Ramos (cell line): ENCODE measurements at regions not wholly inside any gene's neighbourhood (a gene's known extent, or its start where the extent isn't known, plus 50 kb on each side); places are given as distances from the start of the nearest gene placed in this dataset.
"Not testable (repeated sequence)": the region's sequence is repeated elsewhere in the genome, so short reads cannot be mapped to it uniquely, and the experiment has no call there.

Source experiments
- in situ Hi-C: fragments of 300-500 bp; cut with MboI; formaldehyde crosslinking; loops from one replicate; pipeline ENCODE4 v1.14.3; 2022; ENCODE audit warnings: low sequenced_read_pairs; ENCODE audit not compliant: unreplicated experiment

DNA sequence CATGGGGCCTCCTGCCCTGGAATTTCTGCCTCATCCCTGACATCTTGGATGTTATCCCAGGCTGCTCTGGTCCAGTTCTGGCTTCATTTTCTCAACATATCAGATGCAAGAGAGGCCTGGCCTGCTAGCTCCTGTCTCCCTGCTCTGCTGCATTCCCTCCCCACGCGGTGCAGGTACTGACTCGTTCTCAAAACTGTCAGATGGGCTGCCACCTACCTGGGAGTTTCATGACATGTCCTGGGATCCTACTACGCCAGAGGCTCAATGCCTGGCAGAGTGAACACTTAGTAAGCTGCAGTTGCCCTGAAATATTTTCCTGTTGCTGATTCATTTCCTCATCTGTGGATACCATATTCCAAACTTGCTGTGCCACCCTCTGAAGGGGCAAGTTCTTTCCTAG is 126.7 kb upstream of the PLGLB2 start:
- in situ Hi-C loops: not testable (repeated sequence)

DNA sequence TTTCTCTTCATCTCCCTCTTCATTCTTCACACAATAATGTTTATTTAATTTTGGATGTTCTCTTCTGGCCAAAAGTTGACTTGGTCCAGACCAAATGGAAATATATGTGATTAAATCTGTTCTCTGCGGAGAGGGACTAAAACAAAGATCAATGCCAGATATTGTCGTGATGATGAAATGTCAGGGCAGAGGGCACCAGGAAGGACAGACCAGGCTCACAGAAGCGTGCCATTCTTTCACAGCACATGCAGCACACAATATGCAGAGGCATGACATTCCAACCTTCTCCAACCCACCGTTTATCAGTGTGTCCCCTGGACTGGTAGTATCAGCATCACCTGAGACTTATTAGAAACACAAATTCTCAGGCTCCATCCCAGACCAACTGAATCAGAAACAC is 125.2 kb upstream of the PLGLB2 start:
- in situ Hi-C loops: not testable (repeated sequence)

DNA sequence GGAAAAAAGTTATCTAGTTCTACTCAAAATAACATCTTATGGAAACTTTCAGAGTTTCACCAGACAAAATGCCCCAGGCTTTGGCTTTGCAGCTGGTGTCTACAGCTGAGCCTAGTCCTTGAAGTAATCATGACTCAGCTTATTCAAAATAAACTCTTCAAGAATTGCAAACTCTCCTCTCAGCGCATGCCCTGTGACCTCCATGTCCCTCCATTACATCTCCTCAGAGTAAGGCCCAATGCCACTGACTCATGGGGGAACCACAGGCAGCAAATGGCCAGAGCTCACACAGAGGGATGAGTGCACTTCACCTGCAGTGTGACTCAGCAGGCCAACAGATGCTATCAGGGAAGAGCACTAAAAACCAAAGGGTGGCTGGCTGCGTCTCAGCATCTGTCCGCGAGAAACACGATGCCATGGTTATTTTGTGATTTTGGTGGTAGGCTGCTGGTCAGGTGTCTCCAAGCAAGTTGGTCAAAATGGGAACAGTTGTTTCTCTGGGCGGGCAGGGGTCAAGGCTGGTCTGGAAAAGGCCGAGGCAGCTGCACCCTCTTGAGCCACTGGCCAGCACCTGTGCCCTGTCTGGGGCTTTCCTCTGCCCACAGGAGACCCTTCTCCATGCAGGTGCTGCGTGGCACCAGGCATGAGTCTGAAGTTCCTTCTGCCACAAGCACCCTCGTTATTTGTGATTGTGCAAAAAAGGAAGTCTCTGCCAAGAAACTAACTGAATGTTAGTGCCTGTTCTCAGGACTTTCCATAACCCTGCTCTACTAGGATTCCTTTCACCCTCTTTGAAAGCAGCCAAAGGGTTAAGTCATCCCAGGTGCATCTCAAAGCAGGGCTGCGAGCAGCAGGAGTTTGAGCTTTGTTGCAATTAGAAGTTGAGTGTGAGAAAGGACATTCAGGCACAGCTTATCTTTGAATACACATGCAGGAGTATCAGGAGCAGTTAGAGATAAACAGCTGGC is 118.1 kb upstream of the PLGLB2 start:
- in situ Hi-C loops: not testable (repeated sequence)

DNA sequence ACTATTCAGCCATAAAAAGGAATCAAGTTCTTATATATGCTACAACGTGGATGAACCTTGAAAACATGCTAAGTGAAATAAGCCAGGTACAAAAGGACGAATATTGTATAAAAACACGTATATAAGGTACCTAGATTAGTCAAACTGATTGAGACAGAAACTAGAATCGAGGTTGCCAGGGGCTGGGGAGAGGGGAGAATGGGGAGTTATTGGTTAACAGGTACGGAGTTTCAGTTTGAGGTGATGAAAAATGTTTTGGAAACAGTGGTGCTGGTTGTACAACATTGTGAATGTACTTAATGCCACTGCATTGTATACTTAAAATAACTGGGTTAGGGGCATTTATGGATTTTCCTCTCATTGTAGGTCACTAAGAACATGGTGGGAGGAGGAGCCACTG is 117.0 kb upstream of the PLGLB2 start:
- in situ Hi-C loops: not testable (repeated sequence)

DNA sequence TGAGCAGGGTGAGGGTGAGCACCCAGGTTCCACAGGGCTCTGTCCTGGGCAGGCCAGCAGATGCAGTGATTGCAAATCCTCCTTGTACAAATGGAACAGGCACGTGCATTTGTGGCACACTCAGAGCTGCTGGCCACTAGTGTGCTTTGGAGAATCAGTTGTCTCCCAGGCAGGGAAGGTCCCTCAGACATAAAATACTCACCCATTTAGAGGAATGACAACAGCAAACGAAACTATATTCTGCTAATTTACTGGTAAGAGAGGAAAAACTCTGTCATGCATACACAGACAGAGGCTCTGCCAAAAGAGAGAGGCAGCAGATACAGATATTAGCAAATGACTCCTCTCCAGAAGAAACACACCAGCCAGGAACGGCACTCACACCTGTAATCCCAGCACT is 116.5 kb upstream of the PLGLB2 start:
- in situ Hi-C loops: not testable (repeated sequence)

DNA sequence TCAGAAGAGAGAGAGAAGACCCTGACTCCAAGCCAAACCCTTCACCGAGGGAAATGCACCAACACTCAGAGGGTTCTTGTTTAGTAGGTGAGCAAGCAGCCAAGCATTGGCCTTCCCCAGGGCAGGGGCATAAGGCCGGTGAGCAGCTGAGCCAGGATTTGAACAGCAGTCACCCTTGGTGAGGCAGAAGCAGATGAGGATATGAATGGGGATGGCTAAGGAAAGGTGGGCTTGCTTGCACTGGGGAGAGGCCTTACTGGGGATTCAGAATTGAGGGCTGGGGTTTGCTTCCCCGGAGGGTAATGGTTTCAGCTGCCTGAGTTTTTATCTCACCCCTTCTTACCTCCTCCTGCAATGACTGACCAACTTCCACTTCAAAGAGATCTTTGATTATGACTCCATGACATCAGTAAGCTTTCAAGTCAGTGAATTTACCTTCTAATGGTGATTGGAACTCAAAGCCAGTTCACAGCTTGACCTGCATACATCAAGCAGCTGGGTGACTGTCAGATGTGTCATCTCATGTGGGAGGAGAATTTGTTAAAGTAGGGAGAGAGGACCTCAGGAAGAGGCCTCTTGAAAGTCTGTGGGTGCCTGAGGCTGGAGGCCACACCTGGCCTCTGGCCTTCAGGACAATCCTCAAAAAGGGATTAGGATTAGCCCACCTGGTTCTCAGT is 114.5 kb upstream of the PLGLB2 start:
- in situ Hi-C loops: not testable (repeated sequence)

DNA sequence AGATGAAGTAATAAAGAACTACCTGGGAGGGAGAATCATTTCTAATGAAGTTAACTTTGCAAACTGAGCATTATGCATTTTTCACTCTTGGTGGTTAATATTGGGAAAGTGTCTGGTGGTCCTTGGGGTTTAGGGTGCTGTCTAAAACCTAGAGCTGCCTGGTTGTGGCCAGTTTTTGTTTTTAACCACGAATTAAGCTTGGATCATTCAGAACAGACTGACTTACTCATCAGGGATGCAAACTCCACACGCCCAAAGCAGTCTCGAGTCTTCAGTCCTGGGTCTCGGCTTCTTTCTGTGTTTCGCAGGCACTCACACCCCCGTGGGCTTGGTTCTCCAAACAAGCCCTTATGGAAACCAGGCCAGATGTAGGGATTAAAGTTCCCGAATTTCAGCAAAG is 113.8 kb upstream of the PLGLB2 start:
- in situ Hi-C loops: not testable (repeated sequence)

DNA sequence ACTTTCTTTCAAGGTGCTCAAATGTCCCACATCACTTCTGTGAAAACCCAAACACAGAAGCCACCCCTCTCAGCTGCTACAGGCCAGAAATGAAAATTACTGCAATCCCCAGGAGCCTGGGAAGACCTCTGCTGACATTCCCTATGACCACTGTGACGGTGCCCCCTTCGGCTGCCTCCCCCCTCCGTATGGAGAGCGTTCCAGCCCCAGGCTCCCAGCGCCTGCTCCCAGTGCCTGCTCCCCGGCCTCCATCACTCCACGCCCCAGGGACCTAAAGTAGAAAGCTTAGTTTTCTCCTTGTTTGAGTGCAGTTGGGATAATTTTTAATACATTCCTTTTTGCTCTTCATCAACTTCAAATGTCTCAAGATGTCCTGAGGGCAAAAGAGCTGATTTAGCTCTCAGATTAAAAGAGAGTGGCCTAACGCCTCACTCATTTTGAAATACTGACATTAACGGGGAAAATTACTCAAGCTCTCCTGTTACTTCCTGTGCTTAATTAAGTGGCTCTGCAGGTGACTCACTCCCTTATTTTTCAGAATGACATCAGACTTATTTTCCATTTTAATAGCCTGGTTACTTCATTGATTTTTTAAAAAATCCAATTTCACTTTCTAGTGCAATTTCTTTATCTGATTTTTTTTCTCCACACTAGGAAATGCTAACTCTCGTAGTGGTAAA is 112.8 kb upstream of the PLGLB2 start:
- in situ Hi-C loops: not testable (repeated sequence)

DNA sequence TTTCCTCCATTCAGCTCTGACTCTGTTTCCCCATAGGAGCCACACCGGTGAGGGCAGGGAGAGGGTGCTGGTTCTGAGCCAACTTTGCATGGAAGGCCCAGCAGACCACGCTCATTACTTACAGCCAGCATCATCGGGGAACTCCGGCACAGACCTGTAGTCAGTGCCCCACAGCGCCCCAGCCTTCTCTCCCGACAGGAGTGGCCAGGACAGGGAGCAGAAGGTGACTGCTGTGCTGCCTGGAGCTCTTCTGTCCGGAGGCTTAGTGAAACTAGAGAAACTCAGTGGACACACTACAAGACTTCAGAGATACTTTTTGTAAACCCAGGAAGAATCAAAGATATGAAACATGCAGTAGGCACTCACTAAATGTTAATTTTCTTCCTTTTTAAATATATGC is 111.6 kb upstream of the PLGLB2 start:
- in situ Hi-C loops: not testable (repeated sequence)

DNA sequence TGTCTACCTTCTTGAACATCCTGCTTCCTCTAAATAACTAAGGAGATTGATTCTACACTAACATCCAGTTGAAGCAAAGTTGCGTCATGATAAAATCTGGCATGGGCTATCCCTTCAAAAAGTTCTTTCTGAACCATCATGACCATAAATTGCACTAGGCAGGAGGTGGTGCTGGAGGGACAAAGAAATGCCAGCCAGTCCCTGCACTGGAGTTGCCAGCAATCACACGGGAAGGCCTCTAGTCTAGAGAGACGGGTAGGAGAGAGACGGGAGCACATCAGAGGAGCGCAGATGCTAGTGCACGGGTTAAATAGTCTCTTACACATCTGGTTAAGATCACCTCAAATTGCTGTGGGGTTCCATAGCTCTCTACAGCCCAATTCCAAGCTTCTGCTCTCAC is 111.2 kb upstream of the PLGLB2 start:
- in situ Hi-C loops: not testable (repeated sequence)

DNA sequence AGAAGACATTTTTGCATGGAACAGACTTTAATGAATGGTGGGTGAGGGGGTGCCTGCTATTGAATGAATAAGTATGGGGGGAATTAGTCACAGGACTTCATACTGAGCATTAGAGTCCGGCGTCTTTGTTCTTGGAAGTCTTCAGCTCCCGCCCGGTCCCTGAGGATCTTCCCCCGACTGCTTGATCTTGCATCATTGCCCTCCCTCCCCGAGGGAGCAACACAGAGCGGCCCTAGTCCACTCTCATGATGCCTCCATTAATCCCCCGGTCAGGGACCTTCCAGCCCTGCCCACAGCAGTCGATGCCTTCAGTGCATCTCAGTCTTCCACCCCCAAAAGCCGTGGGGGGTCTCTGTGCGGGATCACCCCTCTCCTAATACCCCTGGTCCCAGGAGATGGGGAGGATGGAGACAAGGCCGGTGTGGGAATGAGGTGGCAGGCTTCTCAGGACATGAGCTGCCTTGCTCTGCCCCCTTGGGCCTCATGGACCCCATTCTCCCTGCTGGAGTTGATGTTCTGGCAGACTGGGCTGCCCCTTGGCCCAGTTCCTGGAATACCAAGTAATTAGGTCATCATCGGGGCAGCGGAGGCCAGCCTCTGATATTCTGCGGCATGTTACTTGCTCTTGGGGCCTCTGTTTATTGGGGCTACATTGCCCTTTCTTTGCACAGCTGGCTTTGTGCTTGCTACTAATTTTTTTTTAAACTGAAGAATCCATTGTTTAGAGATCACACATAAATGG is 110.5 kb upstream of the PLGLB2 start:
- in situ Hi-C loops: not testable (repeated sequence)

DNA sequence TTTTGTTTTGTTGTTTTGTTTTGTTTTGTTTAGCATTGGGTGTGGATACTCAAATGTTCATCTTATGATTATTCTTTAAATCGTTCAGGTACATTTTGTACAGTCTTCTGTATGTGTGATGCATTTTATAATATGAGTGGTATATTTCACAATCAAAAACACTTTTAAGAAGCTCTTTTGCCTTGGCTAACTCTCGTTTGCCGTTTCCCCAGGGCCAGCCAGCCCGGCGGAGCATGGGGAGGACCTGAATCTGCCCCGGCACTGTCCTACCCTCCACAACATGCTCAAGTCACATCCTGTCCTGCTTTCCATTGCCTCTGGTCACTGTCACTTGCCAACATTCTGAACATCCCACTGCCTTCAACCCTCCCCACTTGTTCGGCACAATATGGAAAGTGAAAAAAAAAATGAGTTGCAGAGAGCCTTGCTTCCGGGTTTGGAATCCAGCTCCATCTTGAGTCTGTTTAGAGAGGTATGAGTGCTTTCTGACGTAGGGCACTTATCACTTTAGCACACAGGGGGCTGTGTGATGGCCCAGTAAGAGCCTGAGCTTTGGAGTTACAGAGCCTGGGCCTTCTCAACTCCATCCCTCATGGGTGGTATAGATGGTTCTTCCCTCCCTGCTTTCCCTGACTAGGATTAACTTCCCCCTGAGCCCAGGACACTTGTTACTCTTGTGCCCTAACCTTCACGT is 109.6 kb upstream of the PLGLB2 start:
- in situ Hi-C loops: not testable (repeated sequence)

DNA sequence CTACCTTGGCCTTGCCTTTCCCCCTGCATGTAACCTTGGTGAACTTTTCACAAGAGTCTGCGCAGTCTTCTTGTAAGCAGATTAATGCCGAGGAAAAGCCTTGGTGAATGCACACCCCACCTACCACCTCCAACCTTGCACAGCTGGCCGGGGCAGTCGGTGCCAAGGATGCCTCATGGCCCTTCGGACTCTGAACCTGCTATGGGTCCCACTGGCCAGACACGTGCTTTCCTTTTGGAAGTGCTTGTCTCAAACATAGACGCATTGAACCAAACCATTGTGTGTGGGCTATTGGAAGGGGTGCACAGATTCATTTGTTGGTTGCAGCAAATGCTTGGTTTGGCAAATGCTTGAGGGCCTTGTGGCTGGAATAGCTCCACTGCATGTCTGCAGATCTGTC is 109.0 kb upstream of the PLGLB2 start:
- in situ Hi-C loops: not testable (repeated sequence)

DNA sequence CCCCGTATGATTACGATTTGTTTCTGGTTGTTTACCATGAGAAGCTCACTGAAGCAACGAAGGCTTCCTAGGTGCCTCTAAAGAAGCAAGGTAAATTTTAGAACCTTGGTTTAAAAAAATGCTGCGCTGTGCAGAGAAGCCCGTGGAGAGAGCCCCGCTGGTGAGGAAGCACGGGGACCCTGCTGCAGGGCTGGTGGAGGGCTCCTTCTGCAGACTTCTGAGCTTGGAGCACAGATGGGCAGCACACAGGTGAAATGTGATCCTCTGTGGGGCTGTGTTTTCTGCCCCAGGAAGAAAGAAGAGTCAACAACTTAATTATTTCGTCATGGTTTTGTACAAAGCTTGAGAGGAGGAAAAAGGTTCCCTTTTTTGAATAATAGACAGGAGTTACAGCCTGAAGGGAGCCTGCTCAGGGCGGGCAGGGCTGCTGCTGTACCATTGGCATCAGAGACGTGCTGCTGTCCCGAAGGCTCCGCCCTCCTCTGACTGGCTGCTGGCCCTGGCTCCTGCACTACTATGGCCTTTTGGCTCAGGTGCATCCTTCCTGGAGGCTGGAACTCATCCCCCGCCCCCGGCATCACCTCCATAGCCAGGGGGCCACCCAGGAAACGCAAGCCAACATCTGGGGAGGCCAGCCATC is 108.0 kb upstream of the PLGLB2 start:
- in situ Hi-C loops: not testable (repeated sequence)

DNA sequence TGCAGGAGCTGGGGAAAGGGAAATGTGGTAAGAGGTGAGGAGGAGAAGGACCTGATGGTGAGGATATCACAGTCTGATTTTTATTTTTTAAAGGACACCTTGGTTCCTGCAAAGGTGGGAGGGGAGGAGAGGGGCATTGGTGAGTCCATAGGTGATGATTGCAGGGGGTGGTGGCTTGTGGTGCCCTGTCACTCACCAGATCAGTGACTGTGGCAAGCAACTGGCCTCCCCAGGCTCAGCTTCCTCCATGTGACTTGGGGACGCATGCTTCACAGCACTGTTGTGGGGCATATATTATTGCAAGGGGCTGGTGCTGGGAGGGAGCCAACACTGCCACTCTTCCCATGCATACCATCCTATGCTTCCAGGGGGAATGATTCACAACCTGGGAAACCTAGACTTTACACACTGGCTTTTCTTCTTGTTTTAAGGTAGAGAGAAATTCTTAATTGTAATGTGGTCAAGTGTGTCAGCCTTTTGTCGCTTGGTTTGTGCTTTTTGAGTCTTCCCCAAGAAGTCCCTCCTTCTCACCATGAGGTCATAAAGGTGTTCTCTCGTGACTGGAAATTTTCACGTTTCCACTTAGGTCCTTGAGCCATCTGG is 106.8 kb upstream of the PLGLB2 start:
- in situ Hi-C loops: not testable (repeated sequence)

DNA sequence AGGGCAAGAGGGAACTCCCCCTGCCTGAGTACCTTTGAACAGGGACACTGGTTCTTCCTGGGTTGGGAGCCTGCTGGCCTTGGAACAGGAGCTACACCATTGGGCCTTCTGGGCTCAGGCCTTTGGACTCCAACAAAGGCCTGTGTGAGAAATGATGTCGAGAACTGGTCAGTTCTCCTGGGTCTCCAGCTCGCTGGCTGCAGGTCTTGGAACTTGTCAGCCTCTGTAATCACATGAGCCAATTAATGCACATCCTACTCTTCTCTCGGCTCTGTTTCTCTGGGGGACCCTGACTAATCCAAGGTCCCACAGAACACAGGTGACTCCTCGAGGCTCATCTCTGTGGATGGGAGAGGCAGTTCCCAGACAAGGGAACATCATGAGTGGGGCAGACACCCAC is 104.7 kb upstream of the PLGLB2 start:
- in situ Hi-C loops: not testable (repeated sequence)

DNA sequence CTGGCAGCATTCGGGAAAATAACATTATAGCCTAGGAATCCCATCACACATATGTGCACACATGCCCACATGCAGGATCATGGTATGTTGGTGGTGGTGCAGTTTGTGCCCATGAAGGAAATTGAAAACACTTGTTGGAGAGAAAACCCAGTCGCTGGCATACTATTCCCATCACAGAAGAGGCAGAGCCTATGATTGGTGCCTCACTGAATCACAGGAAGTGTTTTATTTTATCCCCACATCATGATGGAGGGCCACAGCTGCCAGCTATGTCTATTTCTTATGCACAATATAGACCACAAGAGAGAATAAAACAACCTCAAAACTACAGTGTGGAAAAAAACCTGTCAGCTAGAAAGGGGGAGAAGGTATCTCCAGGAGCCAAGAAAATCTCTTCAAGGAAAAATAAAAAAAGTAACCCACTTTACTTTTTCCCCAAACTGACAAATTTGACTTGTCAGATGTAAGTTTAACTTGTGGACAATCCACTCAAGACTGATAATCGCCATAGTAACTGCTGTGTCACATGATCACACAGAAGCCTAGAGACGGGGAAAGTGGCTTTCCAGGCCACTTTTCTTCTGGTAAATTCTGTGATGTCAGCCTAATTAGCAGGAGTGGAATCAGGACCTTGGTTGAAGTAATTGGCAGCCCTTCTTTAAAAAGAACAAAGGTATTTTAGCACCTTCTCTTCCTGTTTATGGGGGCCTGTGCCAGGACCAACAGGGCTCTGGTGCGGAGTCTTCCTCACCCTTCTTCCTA is 100.0 kb upstream of the PLGLB2 start:
- in situ Hi-C loops: not testable (repeated sequence)

DNA sequence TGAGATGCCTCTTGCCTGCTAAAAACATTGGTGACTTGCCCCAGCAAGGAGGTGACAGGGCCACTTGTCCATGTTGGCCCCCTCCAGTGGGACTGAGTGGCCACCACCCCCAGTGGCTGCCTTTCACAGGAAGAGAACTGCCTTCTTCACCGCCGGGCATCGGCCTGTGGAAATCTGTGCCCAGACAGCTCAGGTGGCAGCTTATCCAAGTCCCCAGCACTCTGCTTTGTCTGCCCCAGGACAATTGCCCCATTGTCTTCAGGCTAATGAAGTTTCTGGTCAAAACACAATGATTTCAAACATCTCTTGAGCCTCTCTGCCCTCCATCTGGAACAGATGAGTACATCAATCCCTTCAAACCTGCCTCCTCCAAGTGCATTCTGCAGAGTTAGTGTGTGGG is 99.1 kb upstream of the PLGLB2 start:
- in situ Hi-C loops: not testable (repeated sequence)
